ENCODE measurements at regions not wholly inside any gene's neighbourhood (a gene's known extent, or its start where the extent isn't known, plus 50 kb on each side); places are given as distances from the start of the nearest gene placed in this dataset.

- TF ChIP-seq, protein P1, sequence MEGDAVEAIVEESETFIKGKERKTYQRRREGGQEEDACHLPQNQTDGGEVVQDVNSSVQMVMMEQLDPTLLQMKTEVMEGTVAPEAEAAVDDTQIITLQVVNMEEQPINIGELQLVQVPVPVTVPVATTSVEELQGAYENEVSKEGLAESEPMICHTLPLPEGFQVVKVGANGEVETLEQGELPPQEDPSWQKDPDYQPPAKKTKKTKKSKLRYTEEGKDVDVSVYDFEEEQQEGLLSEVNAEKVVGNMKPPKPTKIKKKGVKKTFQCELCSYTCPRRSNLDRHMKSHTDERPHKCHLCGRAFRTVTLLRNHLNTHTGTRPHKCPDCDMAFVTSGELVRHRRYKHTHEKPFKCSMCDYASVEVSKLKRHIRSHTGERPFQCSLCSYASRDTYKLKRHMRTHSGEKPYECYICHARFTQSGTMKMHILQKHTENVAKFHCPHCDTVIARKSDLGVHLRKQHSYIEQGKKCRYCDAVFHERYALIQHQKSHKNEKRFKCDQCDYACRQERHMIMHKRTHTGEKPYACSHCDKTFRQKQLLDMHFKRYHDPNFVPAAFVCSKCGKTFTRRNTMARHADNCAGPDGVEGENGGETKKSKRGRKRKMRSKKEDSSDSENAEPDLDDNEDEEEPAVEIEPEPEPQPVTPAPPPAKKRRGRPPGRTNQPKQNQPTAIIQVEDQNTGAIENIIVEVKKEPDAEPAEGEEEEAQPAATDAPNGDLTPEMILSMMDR (IDR thresholded peaks at IDR 0.05; ENCODE audit: insufficient read depth, low read length, poor library complexity, severe bottlenecking): no peak
- TF ChIP-seq EZH2phosphoT487 (conservative IDR thresholded peaks at IDR 0.05; ENCODE audit: low read length): no peak
These were observed 1139.2 kb downstream of the SORCS1 start for GRCh38 chr10:106025208-106025811.
